ENCODE measurements at regions not wholly inside any gene's neighbourhood (a gene's known extent, or its start where the extent isn't known, plus 50 kb on each side); places are given as distances from the start of the nearest gene placed in this dataset.

GRCh38 chr5:3190433-3190832, 405.2 kb upstream of the IRX1 start:
- Mint-ChIP-seq H3K4me3 (no peak overlapping the region), H3K4me1 (no peaks in the 10 kb centered on the region), H3K27ac (no peak overlapping the region), H3K9me3 (no peaks in the 10 kb centered on the region), H3K36me3 (ENCODE audit: low read depth) (no peaks in the 10 kb centered on the region), H3K27me3 (no peaks in the 10 kb centered on the region)
- ChIA-PET POLR2A (no interaction called here), CTCF (no interaction called here)
- intact Hi-C loops (cut with micrococcal nuclease) = no loop called here
- DNase-seq = no peak
- no peak for ATAC-seq (ENCODE audit: low read depth)
- no peak for TF ChIP-seq CTCF (IDR thresholded peaks at IDR 0.05)

- Mint-ChIP-seq H3K4me1 (no peaks in the 10 kb centered on the region), H3K27me3 (no peaks in the 10 kb centered on the region), H3K36me3 (ENCODE audit: low read depth) (no peaks in the 10 kb centered on the region), H3K27ac (no peak overlapping the region), H3K9me3 (no peaks in the 10 kb centered on the region), H3K4me3 (no peak overlapping the region)
- DNase-seq = no peak
- TF ChIP-seq CTCF (IDR thresholded peaks at IDR 0.05) = no peak
- CTCF ChIA-PET = no interaction called here
- POLR2A ChIA-PET = no interaction called here
- ATAC-seq (ENCODE audit: low read depth) = no peak
- intact Hi-C loops (cut with micrococcal nuclease) = no loop called here
These were observed 407.7 kb upstream of the IRX1 start for GRCh38 chr5:3187771-3188425.

- DNase-seq (no peak), ATAC-seq (ENCODE audit: low read depth) (no peak)
- no peak overlapping the region for H3K4me3 Mint-ChIP-seq
- CTCF ChIA-PET = no interaction called here
- no peak for TF ChIP-seq CTCF (IDR thresholded peaks at IDR 0.05)
- no peaks in the 10 kb centered on the region for H3K27me3 Mint-ChIP-seq
- H3K36me3 Mint-ChIP-seq (ENCODE audit: low read depth) = no peaks in the 10 kb centered on the region
- H3K9me3 Mint-ChIP-seq = no peaks in the 10 kb centered on the region
- H3K4me1 Mint-ChIP-seq = no peaks in the 10 kb centered on the region
- no peak overlapping the region for H3K27ac Mint-ChIP-seq
- intact Hi-C loops (cut with micrococcal nuclease) = no loop called here
- POLR2A ChIA-PET = no interaction called here
These were observed 408.8 kb upstream of the IRX1 start for GRCh38 chr5:3186736-3187405.

- Mint-ChIP-seq H3K27ac (no peak overlapping the region), H3K36me3 (ENCODE audit: low read depth) (no peaks in the 10 kb centered on the region), H3K9me3 (no peaks in the 10 kb centered on the region), H3K27me3 (no peaks in the 10 kb centered on the region), H3K4me3 (no peak overlapping the region), H3K4me1 (no peaks in the 10 kb centered on the region)
- CTCF ChIA-PET = no interaction called here
- no peak for DNase-seq
- intact Hi-C loops (cut with micrococcal nuclease) = no loop called here
- no peak for TF ChIP-seq CTCF (IDR thresholded peaks at IDR 0.05)
- ATAC-seq (ENCODE audit: low read depth) = no peak
- POLR2A ChIA-PET = no interaction called here
These were observed 409.5 kb upstream of the IRX1 start for GRCh38 chr5:3186156-3186555.

GRCh38 chr5:3185488-3185887, 410.1 kb upstream of the IRX1 start:
- H3K4me3 Mint-ChIP-seq = no peak overlapping the region
- peaks cover 2% of the 10 kb centered on the region for H3K9me3 Mint-ChIP-seq
- H3K36me3 Mint-ChIP-seq (ENCODE audit: low read depth) = no peaks in the 10 kb centered on the region
- H3K27me3 Mint-ChIP-seq = no peaks in the 10 kb centered on the region
- ChIA-PET POLR2A (no interaction called here), CTCF (no interaction called here)
- TF ChIP-seq CTCF (IDR thresholded peaks at IDR 0.05) = no peak
- DNase-seq = no peak
- no peak overlapping the region for H3K27ac Mint-ChIP-seq
- H3K4me1 Mint-ChIP-seq = no peaks in the 10 kb centered on the region
- no peak for ATAC-seq (ENCODE audit: low read depth)
- intact Hi-C loops (cut with micrococcal nuclease) = no loop called here

All from activated B cell treated with CpG ODN at 0.5 μM for 24 hours (primary cell).